ENCODE measurements at regions not wholly inside any gene's neighbourhood (a gene's known extent, or its start where the extent isn't known, plus 50 kb on each side); places are given as distances from the start of the nearest gene placed in this dataset.
"Not testable (repeated sequence)": the region's sequence is repeated elsewhere in the genome, so short reads cannot be mapped to it uniquely, and the experiment has no call there.

DNA sequence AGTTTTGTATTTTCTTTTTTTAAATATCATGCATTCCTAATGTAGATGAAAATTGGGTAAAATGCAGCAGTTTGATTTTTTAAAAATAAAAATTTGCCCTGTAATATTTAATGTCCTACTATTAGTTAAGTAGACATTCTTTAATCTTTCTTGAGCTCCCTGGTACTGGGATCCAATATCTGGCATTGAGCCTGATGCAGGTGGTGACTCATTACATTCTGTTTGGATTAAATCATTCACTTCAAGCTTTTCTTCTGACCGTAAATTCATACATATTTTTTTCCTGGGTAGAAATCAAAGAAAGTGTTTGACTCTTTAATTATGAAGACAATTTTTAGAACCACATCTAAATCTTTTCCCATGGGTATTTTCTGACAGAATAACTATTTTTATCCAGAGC is 768.8 kb upstream of the SLC35B3 start:
- no peak for DNase-seq (ENCODE audit: low read depth in 3 of 3)

DNA sequence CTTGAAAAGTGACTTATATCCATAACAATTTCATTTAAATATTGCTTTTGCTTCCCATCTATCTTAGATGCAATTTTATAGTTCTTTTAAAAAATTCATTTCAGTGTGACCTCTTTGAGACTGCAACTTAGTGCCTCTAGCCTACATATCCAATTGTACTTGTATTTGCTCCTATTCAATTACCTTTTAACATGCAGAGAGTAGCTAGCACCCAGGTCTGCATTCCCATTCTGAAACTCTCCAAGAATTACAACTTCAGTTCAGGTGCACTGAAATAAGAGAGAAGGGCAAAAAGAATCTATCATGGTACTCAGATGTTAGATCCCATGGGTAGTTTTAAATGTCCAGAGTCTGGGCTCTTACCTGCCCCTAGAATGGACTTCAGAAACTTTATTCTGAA is 765.4 kb upstream of the SLC35B3 start:
- no peak for DNase-seq (ENCODE audit: low read depth in 3 of 3)

DNA sequence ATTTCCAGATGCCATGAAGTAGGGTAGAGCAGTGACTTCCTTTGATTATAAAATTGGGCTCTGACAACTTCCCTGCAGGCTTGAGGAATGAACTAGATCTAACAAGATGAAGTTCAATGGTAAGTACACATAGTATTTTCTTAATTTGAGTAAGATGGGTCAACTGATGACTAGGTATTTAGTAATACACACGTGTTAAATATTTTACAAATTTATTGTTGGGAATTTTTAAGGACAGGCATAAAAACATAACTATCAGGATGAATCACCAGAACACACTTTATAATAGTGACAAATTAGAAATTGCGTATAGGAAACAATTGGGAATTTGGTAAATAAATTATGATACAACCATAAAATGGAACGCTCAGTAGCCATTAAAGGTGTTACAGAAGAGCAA is 762.4 kb upstream of the SLC35B3 start:
- no peak for DNase-seq (ENCODE audit: low read depth in 3 of 3)

DNA sequence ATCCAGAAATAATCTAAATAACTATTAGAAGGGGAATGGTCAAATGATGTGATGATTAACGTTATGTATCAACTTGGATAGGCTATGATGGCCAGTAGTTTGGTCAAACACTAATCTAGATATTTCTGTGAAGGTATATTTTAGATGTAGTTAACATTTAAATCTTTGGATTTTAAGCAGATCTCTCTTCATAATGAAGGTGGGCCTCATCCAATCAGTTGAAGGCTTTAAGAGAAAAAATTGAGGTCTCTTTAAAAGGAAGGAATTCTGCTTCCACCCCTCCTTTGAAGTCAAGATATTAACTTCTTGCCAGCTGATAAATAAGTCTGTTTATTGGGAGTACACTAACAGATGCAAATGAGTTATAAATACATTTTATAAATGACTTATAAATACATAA is 760.0 kb upstream of the SLC35B3 start:
- no peak for DNase-seq (ENCODE audit: low read depth in 3 of 3)

DNA sequence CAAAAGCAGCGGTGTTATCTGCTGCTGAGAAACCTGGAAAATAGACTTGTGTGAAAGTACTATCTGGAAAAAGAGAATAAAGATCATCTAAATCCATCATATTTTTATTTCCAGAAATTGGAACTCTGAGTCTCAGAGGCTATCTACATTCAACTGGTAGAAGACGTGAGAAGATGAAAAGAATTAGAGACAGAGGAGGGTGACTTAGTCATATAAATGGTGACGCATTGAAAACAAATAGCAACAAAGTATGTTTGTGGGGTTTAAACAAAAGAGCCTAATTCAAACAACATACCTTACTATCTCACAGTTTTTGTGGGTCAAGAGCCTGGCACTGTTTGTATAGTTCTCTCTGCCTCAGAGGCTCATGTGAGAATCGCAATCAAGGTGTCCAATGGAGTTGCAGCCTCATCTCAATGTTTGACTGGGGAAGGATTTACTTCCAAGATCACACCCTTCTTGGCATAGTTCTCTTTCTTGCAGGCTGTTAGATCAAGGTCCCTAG is 757.1 kb upstream of the SLC35B3 start:
- DNase-seq (ENCODE audit: low read depth in 3 of 3): no peak

DNA sequence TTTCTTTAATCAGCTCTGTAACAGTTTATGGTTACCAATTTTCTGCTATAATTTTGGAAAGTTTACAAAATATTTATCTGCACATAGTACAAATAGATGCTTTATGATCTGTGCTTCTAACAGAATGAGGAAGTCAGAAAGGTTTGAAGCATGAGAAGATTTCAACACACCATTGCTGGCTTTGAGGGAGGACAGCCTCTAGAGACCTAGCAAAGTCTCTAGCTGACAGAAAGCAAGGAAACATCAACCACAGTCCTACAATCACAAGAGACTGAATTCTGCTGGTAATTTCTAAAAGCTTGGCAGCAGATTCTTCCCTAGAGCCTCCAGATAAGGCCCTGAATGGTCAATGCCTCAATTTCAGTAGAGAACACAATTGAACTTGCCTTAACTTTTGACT is 750.8 kb upstream of the SLC35B3 start:
- no peak for DNase-seq (ENCODE audit: low read depth in 3 of 3)

DNA sequence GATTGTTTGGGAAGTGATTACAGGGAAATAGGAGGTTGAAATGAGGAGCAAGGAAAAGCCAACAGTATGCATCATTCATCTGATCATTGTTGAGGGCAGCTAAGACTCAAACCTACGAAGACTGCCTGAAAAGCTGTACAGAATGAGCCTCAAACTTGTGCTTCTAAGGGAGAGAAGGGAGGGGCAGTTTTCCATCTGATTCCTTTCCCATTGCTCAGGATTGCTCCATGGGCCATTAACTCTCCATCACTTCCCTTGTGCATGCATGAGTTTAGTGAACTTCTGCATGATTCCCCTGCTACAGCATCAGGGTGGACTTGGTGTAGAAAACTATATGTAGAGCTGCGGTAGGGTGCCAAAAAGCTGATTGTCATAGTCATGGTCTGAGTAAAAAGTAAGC is 742.7 kb upstream of the SLC35B3 start:
- no peak for DNase-seq (ENCODE audit: low read depth in 3 of 3)

DNA sequence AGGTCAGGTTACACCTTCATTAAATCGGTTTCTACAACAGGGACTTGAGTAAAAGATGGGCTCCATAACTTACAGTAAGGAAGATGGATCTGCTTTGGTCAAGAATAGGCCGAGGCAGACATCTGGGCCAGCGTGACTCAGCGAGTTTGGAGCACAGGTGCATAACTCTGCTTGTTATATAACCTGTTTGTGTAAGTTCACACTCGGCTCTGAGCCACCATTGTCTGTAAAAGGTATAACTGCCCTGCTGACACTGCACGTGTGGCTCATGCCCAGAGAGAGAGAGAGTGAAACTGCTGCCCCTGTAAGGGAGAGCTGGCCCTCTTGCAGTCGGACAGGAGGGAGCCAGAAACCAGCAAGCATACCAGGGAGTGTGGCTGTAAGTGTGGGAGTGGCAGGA is 737.9 kb upstream of the SLC35B3 start:
- no peak for DNase-seq (ENCODE audit: low read depth in 3 of 3)

DNA sequence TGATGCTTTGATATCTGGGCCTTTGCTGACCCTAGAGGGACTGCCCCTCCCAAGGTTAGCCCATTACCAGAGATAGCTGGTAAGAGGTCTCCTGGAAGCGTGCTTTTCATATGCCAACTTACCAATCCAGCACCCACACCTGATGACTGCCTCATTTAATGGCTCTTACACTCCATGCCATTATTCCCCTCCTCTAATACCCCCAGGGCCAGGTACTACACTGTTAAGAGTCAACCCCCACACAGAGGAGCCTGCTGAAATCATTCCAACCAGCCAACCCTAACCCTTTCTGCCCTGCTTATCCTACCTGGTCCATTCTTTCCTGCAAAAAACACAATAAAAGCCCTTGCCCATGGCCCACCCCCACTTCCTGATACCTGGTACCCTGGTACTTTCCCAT is 736.8 kb upstream of the SLC35B3 start:
- DNase-seq (ENCODE audit: low read depth in 3 of 3): no peak

DNA sequence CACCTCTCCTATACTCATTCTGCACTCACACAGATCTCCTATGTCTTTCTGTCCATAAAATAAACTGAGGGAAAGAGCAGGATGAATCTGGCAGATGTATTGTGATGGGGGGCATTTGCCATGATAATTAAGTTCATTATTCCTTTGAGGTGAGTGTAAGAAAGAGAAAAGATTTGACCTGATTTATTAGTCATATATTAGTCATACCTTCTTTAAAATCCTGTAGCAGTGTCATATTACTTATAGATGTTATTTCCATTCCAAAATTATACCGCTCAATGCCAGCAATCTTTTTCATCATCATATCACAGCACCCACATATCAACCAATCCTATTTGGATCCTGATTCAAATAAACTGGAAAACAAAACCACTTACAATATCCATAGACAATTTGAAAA is 733.3 kb upstream of the SLC35B3 start:
- no peak for DNase-seq (ENCODE audit: low read depth in 3 of 3)

DNA sequence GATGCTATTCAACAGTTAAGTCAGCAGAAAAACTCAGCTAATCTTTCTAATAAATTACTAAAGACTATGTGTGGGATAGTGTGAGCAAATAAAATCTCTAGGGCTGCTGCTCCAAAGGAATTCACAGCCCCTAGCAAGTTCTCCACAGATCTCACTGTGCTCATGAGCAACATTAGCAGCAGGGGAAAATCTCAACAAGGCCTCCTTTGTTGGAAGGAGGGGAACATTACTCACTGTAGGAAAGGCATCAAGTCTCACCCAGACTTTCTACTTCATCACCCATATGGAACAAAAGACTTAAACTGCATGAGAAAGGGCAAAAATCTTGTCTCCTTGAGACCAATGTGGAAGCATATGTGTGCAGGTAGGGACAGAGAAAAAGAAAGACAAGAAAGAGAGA is 726.4 kb upstream of the SLC35B3 start:
- DNase-seq (ENCODE audit: low read depth in 3 of 3): no peak

DNA sequence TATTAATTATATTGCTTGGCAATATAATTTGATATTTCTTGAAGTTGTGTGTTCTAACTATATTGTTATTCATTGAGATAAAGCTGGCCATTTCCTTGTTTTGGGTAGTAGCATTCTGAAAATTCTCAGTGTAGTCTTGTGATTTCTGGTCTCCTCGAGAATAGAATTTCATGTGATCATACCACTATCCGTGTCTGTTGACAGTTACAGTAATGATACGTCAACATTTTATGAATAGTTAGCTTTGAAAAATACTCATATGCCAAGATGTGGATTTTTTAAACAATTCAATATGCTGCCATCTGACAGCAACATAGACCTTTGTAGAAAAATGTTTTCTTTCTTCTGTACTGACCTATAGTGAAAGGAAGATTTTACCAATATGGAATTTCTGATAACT is 723.7 kb upstream of the SLC35B3 start:
- no peak for DNase-seq (ENCODE audit: low read depth in 3 of 3)

DNA sequence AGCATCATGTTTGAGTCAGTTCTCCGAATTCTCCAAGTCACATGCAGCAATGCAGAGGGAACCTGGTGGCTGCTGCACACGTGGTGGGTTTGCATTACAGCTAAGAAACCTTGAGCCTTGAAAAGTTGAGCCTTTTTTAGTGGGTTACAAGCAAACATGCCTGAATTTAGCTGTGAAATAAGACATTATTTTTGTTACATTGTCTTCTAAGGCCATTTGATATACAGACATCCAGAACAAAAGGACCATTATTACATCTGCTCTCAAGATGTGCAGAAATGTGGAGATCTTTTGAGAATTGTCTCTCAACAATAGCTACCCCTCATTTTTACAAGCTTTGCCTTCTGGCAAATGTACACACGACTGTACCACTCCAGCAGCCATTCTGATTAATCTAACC is 720.5 kb upstream of the SLC35B3 start:
- DNase-seq (ENCODE audit: low read depth in 3 of 3): no peak

DNA sequence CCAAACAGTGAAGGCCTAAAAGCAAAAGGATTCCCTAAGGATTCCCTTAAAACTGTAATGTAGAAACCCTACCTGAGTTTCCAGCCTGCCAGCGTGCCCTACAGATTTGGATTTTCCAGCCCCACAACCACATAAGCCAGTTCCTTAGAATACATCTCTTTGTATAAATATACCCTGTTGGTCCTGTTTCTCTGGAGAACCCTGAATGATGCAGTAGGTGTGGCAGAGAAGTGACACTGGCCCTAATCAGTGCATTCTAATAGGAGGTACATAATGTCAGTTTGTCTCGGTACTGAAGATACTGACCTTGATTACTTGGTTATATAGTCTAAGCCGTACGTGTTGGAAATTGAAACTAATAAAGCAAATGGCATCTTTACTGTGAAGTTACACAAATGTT is 707.8 kb upstream of the SLC35B3 start:
- no peak for DNase-seq (ENCODE audit: low read depth in 3 of 3)

DNA sequence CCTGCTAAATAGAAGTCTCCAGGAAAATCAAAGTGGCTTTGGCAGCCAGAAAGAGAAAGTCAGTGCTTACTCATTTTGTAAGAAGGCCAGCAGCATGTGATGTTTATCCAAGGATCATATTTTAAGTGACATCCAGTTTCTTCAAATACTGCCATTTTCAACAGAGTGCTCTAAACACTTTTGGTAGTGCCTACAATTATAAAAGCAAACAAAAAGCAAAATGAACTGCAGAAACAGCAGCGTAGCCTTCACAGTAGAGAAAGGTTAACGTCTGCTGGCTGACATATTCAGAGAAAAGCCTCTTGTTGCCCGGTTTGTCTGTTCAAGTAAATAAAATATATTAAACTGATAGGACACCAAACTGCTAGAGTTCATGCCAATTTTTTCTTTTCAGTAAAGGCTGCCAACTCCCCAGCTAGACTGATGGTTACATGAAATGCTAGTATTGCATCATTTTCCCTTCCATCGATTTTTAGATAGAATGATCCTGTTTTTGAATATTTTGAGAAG is 705.7 kb upstream of the SLC35B3 start:
- no peak for DNase-seq (ENCODE audit: low read depth in 3 of 3)

DNA sequence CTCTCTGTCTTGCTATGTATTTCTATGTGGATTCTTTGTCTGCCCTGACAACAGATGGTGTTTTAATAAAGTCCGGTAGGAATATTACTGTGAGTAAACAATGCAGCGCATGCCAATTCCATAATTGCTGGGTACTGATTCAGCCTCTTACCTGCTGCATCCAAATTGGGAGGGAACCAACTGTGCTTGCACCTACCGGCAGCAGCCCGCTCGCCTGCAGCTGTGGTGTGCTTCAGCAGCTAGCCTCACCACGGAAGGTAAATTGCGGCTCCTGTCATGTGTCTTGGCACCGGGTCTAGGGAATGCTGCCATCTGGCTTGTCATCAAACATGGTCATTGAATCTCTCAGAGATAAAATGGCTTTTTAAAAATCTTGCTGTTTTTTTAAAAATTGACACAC is 704.8 kb upstream of the SLC35B3 start:
- DNase-seq (ENCODE audit: low read depth in 3 of 3): no peak

DNA sequence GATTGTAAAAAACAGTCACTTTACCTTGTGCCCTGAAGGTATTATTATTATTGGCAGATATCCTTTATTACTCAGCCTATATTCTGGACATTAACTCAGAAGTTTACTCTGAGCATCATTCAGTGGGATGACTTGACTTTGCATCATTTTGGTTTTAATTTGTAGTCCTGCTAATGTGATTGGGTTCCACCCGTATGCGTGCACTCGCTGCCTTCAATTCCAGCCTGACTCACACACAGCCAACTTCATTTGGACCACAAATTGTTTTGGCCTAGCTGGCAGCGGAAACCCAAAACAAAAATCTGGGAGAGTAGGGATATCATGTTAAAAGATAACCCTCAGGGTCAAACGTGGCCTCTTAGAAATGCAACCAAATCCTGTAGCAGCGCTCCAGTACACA is 704.4 kb upstream of the SLC35B3 start:
- no peak for DNase-seq (ENCODE audit: low read depth in 3 of 3)

DNA sequence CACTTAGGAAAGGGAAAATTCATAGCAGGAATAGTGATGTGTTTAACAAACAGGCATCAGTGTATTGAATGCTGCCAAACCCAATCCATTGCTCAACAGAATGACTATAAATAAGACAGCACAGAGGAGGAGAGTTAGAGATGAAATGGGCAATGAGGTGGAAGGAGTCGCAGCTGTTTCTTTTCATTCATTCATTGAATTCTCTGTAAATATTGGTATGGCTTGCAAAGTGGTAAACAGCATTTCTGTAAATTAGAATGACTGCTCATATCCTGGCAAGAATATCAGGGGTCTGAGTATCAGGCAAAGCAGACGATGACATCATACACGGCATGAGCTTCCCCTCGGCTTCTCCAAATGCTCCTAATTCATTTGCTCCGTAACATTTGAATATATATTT is 703.6 kb upstream of the SLC35B3 start:
- no peak for DNase-seq (ENCODE audit: low read depth in 3 of 3)

DNA sequence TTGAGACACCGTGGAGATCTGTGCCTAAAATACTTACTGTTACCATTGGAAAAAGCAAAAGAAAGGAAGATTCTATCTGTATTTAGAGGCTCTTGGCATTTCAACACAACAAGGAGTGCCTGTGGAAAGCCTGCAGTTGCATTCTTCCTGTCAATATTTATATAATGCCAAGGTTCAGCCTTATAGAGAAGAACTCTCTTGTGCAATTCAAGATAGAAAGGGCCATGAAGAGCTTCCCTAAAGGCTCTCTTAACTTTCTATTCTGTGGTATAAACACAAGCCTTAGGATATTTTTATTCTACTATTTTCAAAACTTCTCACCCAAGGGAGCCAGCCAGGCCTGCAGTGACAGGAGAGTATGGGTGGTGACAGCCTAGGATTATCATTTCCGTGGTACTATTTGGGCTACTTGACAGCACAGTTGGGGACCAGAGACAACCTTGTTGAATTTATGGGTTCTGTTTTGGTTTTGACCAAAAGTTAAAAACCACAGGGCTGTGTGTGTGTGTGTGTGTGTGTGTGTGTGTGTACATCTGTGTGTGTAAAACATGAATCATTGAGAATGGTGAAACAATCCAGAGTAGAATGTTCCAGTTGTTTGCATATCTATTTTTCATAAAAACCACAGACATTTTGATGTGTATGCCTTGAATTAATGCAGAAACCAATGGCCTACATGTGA is 700.9 kb upstream of the SLC35B3 start:
- DNase-seq (ENCODE audit: low read depth in 3 of 3): no peak

DNA sequence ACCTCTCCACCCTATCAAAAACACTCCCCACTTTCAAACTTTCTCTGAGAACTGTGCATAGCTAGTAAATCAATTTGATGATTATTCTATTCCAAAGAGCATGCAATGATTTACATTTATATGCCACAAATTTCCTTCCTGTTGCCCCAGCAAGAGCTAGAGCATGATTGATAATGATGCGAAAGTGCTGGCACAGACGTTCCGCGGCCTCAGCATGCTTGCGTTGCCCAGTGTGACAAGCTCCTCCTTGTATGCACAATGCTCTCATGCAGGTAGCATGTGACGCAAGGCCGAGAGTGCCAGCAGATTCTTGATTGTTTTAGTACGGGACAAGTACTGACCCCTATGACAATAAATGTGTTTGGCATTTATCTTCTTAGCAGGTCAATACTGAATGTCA is 696.3 kb upstream of the SLC35B3 start:
- DNase-seq (ENCODE audit: low read depth in 3 of 3): no peak

DNA sequence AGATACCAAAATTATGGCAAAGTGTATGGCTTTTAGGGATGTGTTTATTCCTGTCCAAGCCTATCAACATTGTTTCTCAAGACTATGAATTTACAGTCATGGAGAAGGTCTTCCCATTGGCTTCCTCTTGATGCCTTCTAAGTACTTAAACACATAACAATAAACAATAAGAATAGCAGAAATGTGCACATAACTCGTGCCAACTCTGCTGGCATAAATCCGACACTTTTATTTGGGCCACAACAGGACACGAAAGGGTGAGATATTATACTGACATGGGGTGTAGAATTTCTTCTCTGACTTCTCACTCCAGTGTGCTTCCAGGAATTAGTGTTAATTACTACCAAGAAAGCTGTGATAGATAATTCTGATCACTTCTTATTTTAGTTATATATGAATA is 695.9 kb upstream of the SLC35B3 start:
- DNase-seq (ENCODE audit: low read depth in 3 of 3): no peak

DNA sequence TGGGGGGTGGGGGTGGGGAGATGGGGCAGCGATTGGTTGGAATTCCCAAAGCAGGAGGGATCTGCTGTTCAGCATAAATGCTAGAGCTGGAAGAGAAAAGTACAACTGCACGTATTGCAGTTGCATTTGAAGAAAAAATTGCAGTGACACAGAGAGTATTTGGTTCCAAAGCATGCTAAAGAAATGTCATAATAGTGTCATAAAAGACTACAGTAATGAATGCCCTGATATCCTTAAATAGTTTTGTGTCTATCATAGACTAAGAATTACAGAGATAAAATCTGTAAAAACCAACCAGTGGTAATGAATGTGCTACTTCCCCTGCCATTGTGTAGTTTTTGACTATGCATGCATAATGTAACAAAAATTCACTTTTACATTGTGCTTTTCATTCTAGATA is 693.6 kb upstream of the SLC35B3 start:
- no peak for DNase-seq (ENCODE audit: low read depth in 3 of 3)

DNA sequence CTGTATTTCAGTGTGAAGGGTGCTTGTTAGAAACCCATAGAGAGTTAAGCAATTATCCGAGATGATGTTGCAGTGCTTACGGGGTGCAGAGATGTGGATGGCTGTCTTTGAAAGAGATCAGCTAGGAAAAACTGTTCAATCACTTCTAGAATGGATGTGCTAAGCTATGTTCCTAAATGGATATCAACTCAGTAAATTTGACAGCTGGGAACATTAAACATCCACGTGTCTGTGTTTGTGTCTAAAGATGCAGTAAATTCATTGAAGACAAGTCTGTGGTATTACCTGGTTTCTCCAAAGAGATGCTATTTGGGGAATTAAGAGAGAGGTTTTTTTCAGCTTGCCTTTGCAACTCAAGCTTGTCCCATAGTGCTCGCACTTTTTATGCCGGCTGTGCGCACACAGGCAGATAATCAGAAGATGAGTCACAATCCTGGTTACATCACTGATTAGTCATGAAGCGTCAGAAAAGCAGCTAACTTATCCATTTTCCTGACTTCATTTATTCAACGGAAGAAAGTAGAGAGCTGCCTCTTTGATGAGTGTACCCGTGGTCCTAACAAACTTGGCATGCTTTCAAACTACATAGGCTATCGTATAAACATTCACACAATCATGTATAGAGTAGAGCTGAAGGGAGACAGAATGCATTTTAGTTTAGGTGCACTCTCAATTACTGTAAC is 691.7 kb upstream of the SLC35B3 start:
- no peak for DNase-seq (ENCODE audit: low read depth in 3 of 3)

DNA sequence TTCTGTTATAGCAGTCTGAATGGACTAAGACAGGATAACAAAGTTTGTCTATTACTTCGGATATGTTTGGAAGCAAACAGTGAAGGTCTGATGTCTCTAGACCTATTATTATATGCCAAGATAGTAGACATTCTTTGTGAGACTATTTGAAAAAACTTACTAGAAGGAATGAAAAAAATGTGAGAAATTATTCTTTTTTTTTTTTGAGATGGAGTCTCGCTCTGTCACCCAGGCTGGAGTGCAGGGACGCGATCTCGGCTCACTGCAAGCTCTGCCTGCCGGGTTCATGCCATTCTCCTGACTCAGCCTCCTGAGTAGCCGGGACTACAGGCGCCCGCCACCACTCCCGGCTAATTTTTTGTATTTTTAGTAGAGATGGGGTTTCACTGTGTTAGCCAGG is 690.7 kb upstream of the SLC35B3 start:
- DNase-seq (ENCODE audit: low read depth in 3 of 3): not testable (repeated sequence)
